ENCODE measurements at regions not wholly inside any gene's neighbourhood (a gene's known extent, or its start where the extent isn't known, plus 50 kb on each side); places are given as distances from the start of the nearest gene placed in this dataset.

DNA sequence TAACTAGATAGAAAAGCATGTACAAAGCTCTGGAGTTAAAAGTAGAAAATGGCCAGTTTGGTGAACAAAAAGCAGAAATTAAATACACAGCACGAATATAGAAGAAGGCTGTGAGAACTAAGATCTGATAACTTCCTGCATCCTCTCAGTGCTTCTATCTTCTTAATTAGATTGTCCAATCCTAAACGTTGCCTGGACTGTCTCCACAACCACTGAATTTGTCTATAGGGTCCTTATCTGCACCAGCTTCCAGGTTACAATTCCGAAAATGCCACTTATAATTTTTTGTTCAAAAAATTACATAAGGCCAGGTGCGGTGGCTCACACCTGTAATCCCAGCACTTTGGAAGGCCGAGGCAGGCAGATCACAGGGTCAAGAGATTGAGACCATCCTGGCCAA is 626.3 kb downstream of the TBL1XR1 start:
- TF ChIP-seq CTCF (conservative IDR thresholded peaks at IDR 0.05; ENCODE audit: low read length): no peak
- TF ChIP-seq EZH2phosphoT487 (IDR thresholded peaks at IDR 0.05; ENCODE audit: borderline replicate concordance, low read depth, low read length): no peak
